Eye (tissue), 1 donor: ENCODE measurements at regions not wholly inside any gene's neighbourhood (a gene's known extent, or its start where the extent isn't known, plus 50 kb on each side); places are given as distances from the start of the nearest gene placed in this dataset.
"Not testable (repeated sequence)": the region's sequence is repeated elsewhere in the genome, so short reads cannot be mapped to it uniquely, and the experiment has no call there.

Experiments used
- DNase-seq: peaks from one replicate; pipeline ENCODE4 v3.0.0-alpha.2; 2015

- DNase-seq = no peak
These were observed 453.1 kb upstream of the GCFC2 start for GRCh38 chr2:76163860-76164259.

- no peak for DNase-seq
These were observed 450.0 kb upstream of the GCFC2 start for GRCh38 chr2:76160670-76161069.

GRCh38 chr2:76159042-76159648, 448.4 kb upstream of the GCFC2 start:
- no peak for DNase-seq

- no peak for DNase-seq
These were observed 446.8 kb upstream of the GCFC2 start for GRCh38 chr2:76157531-76157930.

- no peak for DNase-seq
These were observed 444.3 kb upstream of the GCFC2 start for GRCh38 chr2:76154981-76155380.

GRCh38 chr2:76149846-76150245, 439.1 kb upstream of the GCFC2 start:
- DNase-seq = no peak

GRCh38 chr2:76139303-76139702, 428.6 kb upstream of the GCFC2 start:
- DNase-seq = not testable (repeated sequence)

GRCh38 chr2:76128622-76129021, 417.9 kb upstream of the GCFC2 start:
- no peak for DNase-seq

- DNase-seq = no peak
These were observed 409.5 kb upstream of the GCFC2 start for GRCh38 chr2:76120176-76120575.

GRCh38 chr2:76089683-76090082, 379.0 kb upstream of the GCFC2 start:
- no peak for DNase-seq

GRCh38 chr2:76083248-76083647, 372.5 kb upstream of the GCFC2 start:
- DNase-seq = no peak

- DNase-seq = no peak
These were observed 371.8 kb upstream of the GCFC2 start for GRCh38 chr2:76082509-76082908.

GRCh38 chr2:76080154-76080553, 369.4 kb upstream of the GCFC2 start:
- no peak for DNase-seq

GRCh38 chr2:76075126-76075525, 364.4 kb upstream of the GCFC2 start:
- DNase-seq = no peak

- DNase-seq = no peak
These were observed 363.4 kb upstream of the GCFC2 start for GRCh38 chr2:76073992-76074604.

- no peak for DNase-seq
These were observed 339.5 kb upstream of the GCFC2 start for GRCh38 chr2:76050196-76050595.

- DNase-seq = no peak
These were observed 334.0 kb upstream of the GCFC2 start for GRCh38 chr2:76044701-76045100.

- no peak for DNase-seq
These were observed 328.8 kb upstream of the GCFC2 start for GRCh38 chr2:76039505-76039904.

GRCh38 chr2:76027761-76028160, 317.0 kb upstream of the GCFC2 start:
- DNase-seq = no peak

GRCh38 chr2:76019128-76019527, 308.4 kb upstream of the GCFC2 start:
- DNase-seq = peak; percentile 2

GRCh38 chr2:76009484-76009883, 298.8 kb upstream of the GCFC2 start:
- peak; percentile 15 for DNase-seq

- no peak for DNase-seq
These were observed 297.4 kb upstream of the GCFC2 start for GRCh38 chr2:76008001-76008702.

GRCh38 chr2:76000425-76000824, 289.7 kb upstream of the GCFC2 start:
- DNase-seq = no peak

- DNase-seq = no peak
These were observed 287.7 kb upstream of the GCFC2 start for GRCh38 chr2:75998451-75998850.
